H1 (cell line): ENCODE measurements at regions not wholly inside any gene's neighbourhood (a gene's known extent, or its start where the extent isn't known, plus 50 kb on each side); places are given as distances from the start of the nearest gene placed in this dataset.

Experiments used
- CTCF ChIA-PET: fragments of 300-600 bp; sonication (Branson Sonifier 250); formaldehyde crosslinking; loops from one replicate; lab custom pipeline; 2021; ENCODE audit not compliant: partially characterized antibody; lab: Charles Lee
- POLR2A ChIA-PET: fragments of 300-600 bp; sonication (Branson Sonifier 250); formaldehyde crosslinking; loops from one replicate; lab custom pipeline; 2021; ENCODE audit warnings: inconsistent platforms; ENCODE audit not compliant: partially characterized antibody; lab: Charles Lee
- DNase-seq, 2 experiments: peaks; one replicate each; pipeline versions ENCODE4 v3.0.0 to v3.0.0-alpha.2; 2010 to 2022; ENCODE audit warnings: low spot score in 2 of 2, low read depth in 1 of 2, mixed read lengths in 1 of 2
- FAIRE-seq: peaks from 2 replicates; lab custom pipeline; 2011; peaks lifted over from hg19 to GRCh38; lab: Jason Lieb, UNC
- H2AFZ ChIP-seq: 2 replicates; pipeline ENCODE4 v1.8.1; 2012; ENCODE audit warnings: low read length, inconsistent platforms
- H2AK5ac ChIP-seq: 2 replicates; pipeline ENCODE4 v1.6.1; 2013; ENCODE audit warnings: low read depth, low read length
- H2BK120ac ChIP-seq: replicated peaks from 2 replicates; pipeline ENCODE3; 2013; ENCODE audit warnings: low read depth, low read length, inconsistent platforms
- H2BK12ac ChIP-seq: 2 replicates; pipeline ENCODE4 v1.6.1; 2013; ENCODE audit warnings: low read depth, low read length
- H2BK15ac ChIP-seq: 2 replicates; pipeline ENCODE4 v1.6.1; 2013; ENCODE audit warnings: low read length
- H2BK20ac ChIP-seq: 2 replicates; pipeline ENCODE4 v1.6.1; 2013; ENCODE audit warnings: low read length
- H2BK5ac ChIP-seq: 2 replicates; pipeline ENCODE4 v1.6.1; 2013; ENCODE audit warnings: low read depth, low read length
- H3K14ac ChIP-seq: 2 replicates; pipeline ENCODE4 v1.6.1; 2013; ENCODE audit warnings: inconsistent platforms; ENCODE audit not compliant: insufficient read length
- H3K18ac ChIP-seq: 2 replicates; pipeline ENCODE4 v1.6.1; 2013; ENCODE audit warnings: low read length; ENCODE audit errors: extremely low read depth
- H3K23ac ChIP-seq: 2 replicates; pipeline ENCODE4 v1.6.1; 2013; ENCODE audit warnings: inconsistent platforms; ENCODE audit not compliant: insufficient read length
- H3K23me2 ChIP-seq: 2 replicates; pipeline ENCODE4 v1.6.1; 2013; ENCODE audit warnings: low read depth, low read length
- H3K27ac ChIP-seq: 2 replicates; pipeline ENCODE4 v1.6.1; 2011; ENCODE audit warnings: low read depth, low read length, inconsistent platforms
- H3K27me3 ChIP-seq, 4 experiments: replicated peaks in 1 of 4; 1 replicate in 1 of 4; 2 replicates in 3 of 4; pipeline versions ENCODE4 v1.6.1 to v1.8.1; 2011 to 2013; ENCODE audit warnings: low read length in 3 of 4, mild to moderate bottlenecking in 3 of 4, inconsistent platforms in 2 of 4, mixed read lengths in 2 of 4, moderate library complexity in 1 of 4; ENCODE audit not compliant: control insufficient read depth in 3 of 4, insufficient read depth in 3 of 4; ENCODE audit errors: extremely low read depth in 1 of 4
- H3K36me3 ChIP-seq, 4 experiments: 2 replicates each; pipeline versions ENCODE4 v1.6.1 to v1.8.1; 2011 to 2013; ENCODE audit warnings: mild to moderate bottlenecking in 4 of 4, low read length in 3 of 4, moderate library complexity in 2 of 4, control low read depth in 1 of 4, inconsistent platforms in 1 of 4; ENCODE audit not compliant: insufficient read depth in 4 of 4, control insufficient read depth in 2 of 4
- H3K4ac ChIP-seq: replicated peaks from 2 replicates; pipeline ENCODE3; 2013; ENCODE audit warnings: low read length, low read depth, mixed read lengths, inconsistent platforms; ENCODE audit not compliant: insufficient read length
- H3K4me1 ChIP-seq, 4 experiments: replicated peaks in 1 of 4; 1 replicate in 1 of 4; 2 replicates in 3 of 4; pipeline versions ENCODE4 v1.6.1 to v1.8.1; 2011 to 2013; ENCODE audit warnings: low read length in 3 of 4, inconsistent platforms in 2 of 4, mixed read lengths in 1 of 4; ENCODE audit not compliant: insufficient read depth in 4 of 4, control insufficient read depth in 3 of 4
- H3K4me2 ChIP-seq, 2 experiments: 2 replicates each; pipeline versions ENCODE4 v1.6.1 to v1.8.1; 2011 to 2013; ENCODE audit warnings: low read depth in 2 of 2, low read length in 2 of 2, control low read depth in 1 of 2, inconsistent platforms in 1 of 2, mild to moderate bottlenecking in 1 of 2; ENCODE audit not compliant: insufficient read depth in 1 of 2
- H3K4me3 ChIP-seq, 4 experiments: fragments of 200-600, 300-600 bp in 1 of 4; sonication (generic), shearing (Covaris generic), sonication (Bioruptor Twin) in 1 of 4; 2 replicates each; pipeline versions ENCODE4 v1.5.1 to v1.8.1; 2011 to 2016; ENCODE audit warnings: low read length in 4 of 4, low read depth in 3 of 4, control low read depth in 2 of 4, inconsistent platforms in 2 of 4, mild to moderate bottlenecking in 2 of 4, mixed read lengths in 1 of 4, moderate library complexity in 1 of 4; ENCODE audit not compliant: insufficient read depth in 2 of 4; ENCODE audit errors: extremely low read depth in 1 of 4
- H3K56ac ChIP-seq: replicated peaks from 2 replicates; pipeline ENCODE3; 2013; ENCODE audit warnings: low read depth, mild to moderate bottlenecking, mixed read lengths, low read length, inconsistent platforms; ENCODE audit not compliant: insufficient read length
- H3K79me1 ChIP-seq: 2 replicates; pipeline ENCODE4 v1.6.1; 2013; ENCODE audit warnings: low read depth, low read length, control low read depth
- H3K79me2 ChIP-seq, 2 experiments: 2 replicates each; pipeline versions ENCODE4 v1.6.1 to v1.8.1; 2012 to 2013; ENCODE audit warnings: low read length in 2 of 2, mild to moderate bottlenecking in 2 of 2, inconsistent platforms in 1 of 2; ENCODE audit not compliant: insufficient read depth in 2 of 2, control insufficient read depth in 1 of 2
- H3K9ac ChIP-seq, 4 experiments: replicated peaks in 1 of 4; 1 replicate in 1 of 4; 2 replicates in 3 of 4; pipeline versions ENCODE4 v1.6.1 to v1.8.1; 2011 to 2013; ENCODE audit warnings: low read depth in 3 of 4, low read length in 3 of 4, control low read depth in 2 of 4, mild to moderate bottlenecking in 2 of 4, moderate library complexity in 2 of 4, inconsistent platforms in 1 of 4; ENCODE audit errors: extremely low read depth in 1 of 4
- H3K9me3 ChIP-seq, 2 experiments: 2 replicates each; pipeline versions ENCODE4 v1.6.1 to v1.8.1; 2012 to 2013; ENCODE audit warnings: mild to moderate bottlenecking in 2 of 2, moderate library complexity in 2 of 2, control low read depth in 1 of 2, inconsistent platforms in 1 of 2, low read depth in 1 of 2, low read length in 1 of 2, mixed read lengths in 1 of 2; ENCODE audit not compliant: insufficient read depth in 2 of 2
- H4K20me1 ChIP-seq, 2 experiments: replicated peaks in 1 of 2; 2 replicates each; pipeline versions ENCODE3 to v1.8.1; 2011 to 2013; ENCODE audit warnings: inconsistent platforms in 2 of 2, low read length in 2 of 2, mild to moderate bottlenecking in 1 of 2; ENCODE audit not compliant: insufficient read depth in 2 of 2, control insufficient read depth in 1 of 2
- H4K5ac ChIP-seq: 2 replicates; pipeline ENCODE4 v1.6.1; 2013; ENCODE audit warnings: low read length, low read depth, mixed read lengths, inconsistent platforms; ENCODE audit not compliant: insufficient read length
- H4K8ac ChIP-seq: 2 replicates; pipeline ENCODE4 v1.8.0; 2013; ENCODE audit warnings: mild to moderate bottlenecking, moderate library complexity, low read length, inconsistent platforms; ENCODE audit not compliant: insufficient read depth; ENCODE audit errors: extremely low read depth
- H4K91ac ChIP-seq: replicated peaks from 2 replicates; pipeline ENCODE3; 2013; ENCODE audit warnings: low read length, mixed read lengths, inconsistent platforms; ENCODE audit not compliant: insufficient read length
- CTBP2 ChIP-seq: IDR thresholded peaks from 2 replicates; pipeline ENCODE4 v1.7.0; 2011; ENCODE audit warnings: borderline replicate concordance, mild to moderate bottlenecking, moderate library complexity, mixed read lengths, low read length; ENCODE audit not compliant: insufficient read depth, insufficient read length
- FOSL1 ChIP-seq: IDR thresholded peaks from 2 replicates; pipeline ENCODE4 v1.6.1; 2011; ENCODE audit warnings: mild to moderate bottlenecking, low read depth, low read length, moderate library complexity; ENCODE audit not compliant: insufficient read depth
- GABPA ChIP-seq: IDR thresholded peaks from 2 replicates; pipeline ENCODE4 v1.6.1; 2011; ENCODE audit warnings: mild to moderate bottlenecking, low read length, moderate library complexity, borderline replicate concordance; ENCODE audit not compliant: insufficient read depth
- HDAC2 ChIP-seq, 2 experiments: fragments of 300-600 bp in 1 of 2; sonication (generic) in 1 of 2; IDR thresholded peaks; 2 replicates each; pipeline ENCODE4 v1.6.1; 2011 to 2012; ENCODE audit warnings: low read depth in 2 of 2, low read length in 2 of 2, mild to moderate bottlenecking in 2 of 2, moderate library complexity in 2 of 2, borderline replicate concordance in 1 of 2, inconsistent platforms in 1 of 2
- NRF1 ChIP-seq: IDR thresholded peaks from 2 replicates; pipeline ENCODE4 v1.6.1; 2011; ENCODE audit warnings: mild to moderate bottlenecking, low read depth, low read length, improper control_type of control experiment
- SIN3A ChIP-seq, 2 experiments: IDR thresholded peaks in 1 of 2; conservative IDR thresholded peaks in 1 of 2; 2 replicates each; pipeline ENCODE4 v1.6.1; 2011 to 2012; ENCODE audit warnings: low read length in 2 of 2, improper control_type of control experiment in 1 of 2, low read depth in 1 of 2, mild to moderate bottlenecking in 1 of 2
- SP2 ChIP-seq: IDR thresholded peaks from 2 replicates; pipeline ENCODE4 v1.6.1; 2012; ENCODE audit warnings: mild to moderate bottlenecking, low read length, inconsistent platforms
- TBP ChIP-seq: IDR thresholded peaks from 2 replicates; pipeline ENCODE4 v1.6.1; 2011; ENCODE audit warnings: low read depth, low read length, improper control_type of control experiment
- TEAD4 ChIP-seq: IDR thresholded peaks from 2 replicates; pipeline ENCODE4 v1.6.1; 2012; ENCODE audit warnings: low read depth, low read length, inconsistent platforms, mixed read lengths
- WGBS, 2 experiments: shearing (Covaris generic) in 1 of 2; methylation state at CpG; one replicate each; pipeline versions ENCODE4 v1.1.6 to v1.1.7; 2013 to 2015; ENCODE audit warnings: low lambda C conversion rate in 2 of 2, mixed read lengths in 2 of 2, inconsistent platforms in 1 of 2, low coverage in 1 of 2, missing lambda C conversion rate in 1 of 2; ENCODE audit not compliant: insufficient replicate concordance in 2 of 2, insufficient coverage in 1 of 2, insufficient read length in 1 of 2; ENCODE audit errors: extremely low coverage in 1 of 2, missing lambda C conversion rate in 1 of 2; 5-methylcytosine and 5-hydroxymethylcytosine counted together
- TF ChIP-seq, protein P1 (sequence below): IDR thresholded peaks from 2 replicates; pipeline ENCODE4 v1.6.1; 2012; ENCODE audit warnings: inconsistent platforms
- TF ChIP-seq, protein P2 (sequence below): IDR thresholded peaks from 2 replicates; pipeline ENCODE4 v1.6.1; 2012; ENCODE audit warnings: inconsistent platforms
- TF ChIP-seq, protein P3 (sequence below): IDR thresholded peaks from 2 replicates; pipeline ENCODE4 v1.6.1; 2011; ENCODE audit warnings: low read depth, mild to moderate bottlenecking, low read length; ENCODE audit not compliant: insufficient read depth

DNA sequence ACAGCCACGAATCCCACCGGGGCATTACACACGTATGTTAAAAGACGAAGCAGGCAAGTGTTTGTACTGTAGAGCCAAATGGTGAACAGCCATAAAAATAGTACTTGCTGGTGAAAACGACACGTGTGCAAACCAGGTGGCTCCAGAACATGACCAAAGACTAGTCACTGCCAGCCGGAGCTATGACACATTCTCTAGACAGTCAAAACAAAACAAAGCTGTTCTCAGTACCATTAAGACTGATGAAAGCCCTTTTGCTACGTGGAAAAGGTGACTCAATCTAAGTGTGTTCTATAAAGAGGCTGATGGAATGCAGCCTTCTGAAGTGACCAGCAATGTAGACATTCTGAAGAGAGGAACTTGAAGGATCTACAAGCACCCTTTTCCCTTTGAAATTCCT, 367.7 kb upstream of the NETO1 start:
- DNase-seq (peak in 1 of 2 experiments; percentile 9), FAIRE-seq (no peak)
- H2BK120ac ChIP-seq = no peak overlapping the region
- no peak overlapping the region for H3K14ac ChIP-seq
- H2BK12ac ChIP-seq = no peak overlapping the region
- H3K4ac ChIP-seq = no peak overlapping the region
- H2BK15ac ChIP-seq = no peak overlapping the region
- H4K8ac ChIP-seq = no peak overlapping the region
- H3K4me3 ChIP-seq = no peak overlapping the region
- H3K56ac ChIP-seq = no peak overlapping the region
- no peak overlapping the region for H2BK5ac ChIP-seq
- H3K36me3 ChIP-seq = no peaks in the 10 kb centered on the region
- H3K79me1 ChIP-seq = no peaks in the 10 kb centered on the region
- no peak overlapping the region; the same call in 1 of the 2 replicates for H2AFZ ChIP-seq
- WGBS, 2 experiments = 96% methylated on average over 8 of the region's 8 CpGs; no CpG with 5 or more reads in 1 of the 2 experiments
- H2BK20ac ChIP-seq = no peak overlapping the region
- peak overlapping the region in 1 of 4 experiments; percentile 8; a peak in 1 of 7 replicates for H3K9ac ChIP-seq
- no peaks in the 10 kb centered on the region for H3K27me3 ChIP-seq
- H3K9me3 ChIP-seq = no peaks in the 10 kb centered on the region; a peak in 1 of 4 replicates
- POLR2A ChIA-PET = no interaction called here
- no peak overlapping the region for H4K91ac ChIP-seq
- H3K79me2 ChIP-seq = no peaks in the 10 kb centered on the region
- H3K4me1 ChIP-seq = no peaks in the 10 kb centered on the region
- no peak overlapping the region for H3K27ac ChIP-seq
- H3K4me2 ChIP-seq = no peak overlapping the region
- H3K23ac ChIP-seq = no peak overlapping the region
- no peak overlapping the region for H2AK5ac ChIP-seq
- H4K5ac ChIP-seq = no peak overlapping the region
- CTCF ChIA-PET = interaction anchor here (0.7 kb wide), 1 partner anchor 99 kb away, joined by 5 read pairs; no protein-coding TSS in a partner anchor
- H3K23me2 ChIP-seq = no peaks in the 10 kb centered on the region; the same call in 1 of the 2 replicates
- H4K20me1 ChIP-seq = no peaks in the 10 kb centered on the region
- H3K18ac ChIP-seq = no peak overlapping the region
- TF ChIP-seq, protein P1, sequence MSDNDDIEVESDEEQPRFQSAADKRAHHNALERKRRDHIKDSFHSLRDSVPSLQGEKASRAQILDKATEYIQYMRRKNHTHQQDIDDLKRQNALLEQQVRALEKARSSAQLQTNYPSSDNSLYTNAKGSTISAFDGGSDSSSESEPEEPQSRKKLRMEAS = no peak
- TF ChIP-seq FOSL1 = no peak
- no peak for TF ChIP-seq SP2
- TF ChIP-seq TEAD4 = no peak
- no peak for TF ChIP-seq SIN3A (conservative IDR thresholded peaks at IDR 0.05 in 1 of 2, IDR thresholded peaks at IDR 0.05 in 1 of 2; ENCODE audit: low read depth in 1 of 2, low read length in 2 of 2)
- TF ChIP-seq HDAC2 (IDR thresholded peaks at IDR 0.05; ENCODE audit: borderline replicate concordance in 1 of 2, low read depth in 2 of 2, low read length in 2 of 2) = no peak
- TF ChIP-seq TBP = no peak
- no peak for TF ChIP-seq NRF1
- no peak for TF ChIP-seq GABPA
- TF ChIP-seq, protein P2, sequence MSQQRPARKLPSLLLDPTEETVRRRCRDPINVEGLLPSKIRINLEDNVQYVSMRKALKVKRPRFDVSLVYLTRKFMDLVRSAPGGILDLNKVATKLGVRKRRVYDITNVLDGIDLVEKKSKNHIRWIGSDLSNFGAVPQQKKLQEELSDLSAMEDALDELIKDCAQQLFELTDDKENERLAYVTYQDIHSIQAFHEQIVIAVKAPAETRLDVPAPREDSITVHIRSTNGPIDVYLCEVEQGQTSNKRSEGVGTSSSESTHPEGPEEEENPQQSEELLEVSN = no peak
- TF ChIP-seq CTBP2 = no peak
- TF ChIP-seq, protein P3, sequence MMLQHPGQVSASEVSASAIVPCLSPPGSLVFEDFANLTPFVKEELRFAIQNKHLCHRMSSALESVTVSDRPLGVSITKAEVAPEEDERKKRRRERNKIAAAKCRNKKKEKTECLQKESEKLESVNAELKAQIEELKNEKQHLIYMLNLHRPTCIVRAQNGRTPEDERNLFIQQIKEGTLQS = no peak
